ENCODE measurements at regions not wholly inside any gene's neighbourhood (a gene's known extent, or its start where the extent isn't known, plus 50 kb on each side); places are given as distances from the start of the nearest gene placed in this dataset.

GRCh38 chr17:71084838-71085237 is 915.5 kb downstream of the KCNJ2 start:
- no peak for DNase-seq (ENCODE audit: low read depth)
- no peak overlapping the region for H3K4me3 ChIP-seq (ENCODE audit: low read depth, low read length)
- TF ChIP-seq CTCF (IDR thresholded peaks at IDR 0.05; ENCODE audit: insufficient read depth, low read length, poor library complexity, severe bottlenecking): no peak
- H3K27me3 ChIP-seq (ENCODE audit: control insufficient read depth, insufficient read depth, low read length): no peaks in the 10 kb centered on the region
- no peaks in the 10 kb centered on the region for H3K36me3 ChIP-seq (ENCODE audit: control insufficient read depth, insufficient read depth, low read length)

GRCh38 chr17:71085238-71086033 is 916.1 kb downstream of the KCNJ2 start:
- no peak overlapping the region for H3K4me3 ChIP-seq (ENCODE audit: low read depth, low read length)
- no peaks in the 10 kb centered on the region for H3K36me3 ChIP-seq (ENCODE audit: control insufficient read depth, insufficient read depth, low read length)
- TF ChIP-seq CTCF (IDR thresholded peaks at IDR 0.05; ENCODE audit: insufficient read depth, low read length, poor library complexity, severe bottlenecking): peak; percentile 20
- no peak for DNase-seq (ENCODE audit: low read depth)
- H3K27me3 ChIP-seq (ENCODE audit: control insufficient read depth, insufficient read depth, low read length): no peaks in the 10 kb centered on the region

- Histone ChIP-seq H3K4me3 (ENCODE audit: low read depth, low read length) (no peak overlapping the region), H3K36me3 (ENCODE audit: control insufficient read depth, insufficient read depth, low read length) (no peaks in the 10 kb centered on the region), H3K27me3 (ENCODE audit: control insufficient read depth, insufficient read depth, low read length) (no peaks in the 10 kb centered on the region)
- DNase-seq (ENCODE audit: low read depth): no peak
- TF ChIP-seq CTCF (IDR thresholded peaks at IDR 0.05; ENCODE audit: insufficient read depth, low read length, poor library complexity, severe bottlenecking): no peak
These were observed 920.1 kb downstream of the KCNJ2 start for GRCh38 chr17:71089431-71089830.

- TF ChIP-seq CTCF (IDR thresholded peaks at IDR 0.05; ENCODE audit: insufficient read depth, low read length, poor library complexity, severe bottlenecking): no peak
- Histone ChIP-seq H3K4me3 (ENCODE audit: low read depth, low read length) (no peak overlapping the region), H3K36me3 (ENCODE audit: control insufficient read depth, insufficient read depth, low read length) (no peaks in the 10 kb centered on the region), H3K27me3 (ENCODE audit: control insufficient read depth, insufficient read depth, low read length) (no peaks in the 10 kb centered on the region)
- no peak for DNase-seq (ENCODE audit: low read depth)
These were observed 928.7 kb downstream of the KCNJ2 start for GRCh38 chr17:71098071-71098470.

- H3K36me3 ChIP-seq (ENCODE audit: control insufficient read depth, insufficient read depth, low read length): no peaks in the 10 kb centered on the region
- H3K27me3 ChIP-seq (ENCODE audit: control insufficient read depth, insufficient read depth, low read length): no peaks in the 10 kb centered on the region
- H3K4me3 ChIP-seq (ENCODE audit: low read depth, low read length): no peak overlapping the region
- no peak for TF ChIP-seq CTCF (IDR thresholded peaks at IDR 0.05; ENCODE audit: insufficient read depth, low read length, poor library complexity, severe bottlenecking)
- no peak for DNase-seq (ENCODE audit: low read depth)
These were observed 929.8 kb downstream of the KCNJ2 start for GRCh38 chr17:71099003-71099714.
